Nephron (organoid): ENCODE measurements at regions not wholly inside any gene's neighbourhood (a gene's known extent, or its start where the extent isn't known, plus 50 kb on each side); places are given as distances from the start of the nearest gene placed in this dataset.
"Not testable (repeated sequence)": the region's sequence is repeated elsewhere in the genome, so short reads cannot be mapped to it uniquely, and the experiment has no call there.

ENCODE experiments used
- H3K27ac Mint-ChIP-seq, 3 experiments: 2 replicates each; pipeline ENCODE4 v1.8.0; 2020; ENCODE audit warnings: mixed read lengths in 3 of 3, mild to moderate bottlenecking in 2 of 3, moderate library complexity in 1 of 3
- H3K27me3 Mint-ChIP-seq: 2 replicates; pipeline ENCODE4 v1.8.0; 2021; ENCODE audit warnings: low read depth, mild to moderate bottlenecking, moderate library complexity, mixed read lengths
- H3K36me3 Mint-ChIP-seq: 2 replicates; pipeline ENCODE4 v1.8.0; 2020; ENCODE audit warnings: low read depth, mixed read lengths
- H3K4me1 Mint-ChIP-seq: 2 replicates; pipeline ENCODE4 v1.8.0; 2020; ENCODE audit warnings: mixed read lengths
- H3K4me3 Mint-ChIP-seq, 3 experiments: 2 replicates each; pipeline ENCODE4 v1.8.0; 2020; ENCODE audit warnings: mild to moderate bottlenecking in 3 of 3, mixed read lengths in 3 of 3, moderate library complexity in 2 of 3
- H3K9me3 Mint-ChIP-seq: 2 replicates; pipeline ENCODE4 v1.8.0; 2020; ENCODE audit warnings: mixed read lengths
- TF ChIP-seq, protein P1 (sequence below), 3 experiments: fragments of 200-600 bp; sonication (generic); IDR thresholded peaks; one replicate each; pipeline ENCODE4 v1.5.0; 2021; ENCODE audit warnings: antibody characterized with exemption in 3 of 3; ENCODE audit not compliant: unreplicated experiment in 3 of 3

DNA sequence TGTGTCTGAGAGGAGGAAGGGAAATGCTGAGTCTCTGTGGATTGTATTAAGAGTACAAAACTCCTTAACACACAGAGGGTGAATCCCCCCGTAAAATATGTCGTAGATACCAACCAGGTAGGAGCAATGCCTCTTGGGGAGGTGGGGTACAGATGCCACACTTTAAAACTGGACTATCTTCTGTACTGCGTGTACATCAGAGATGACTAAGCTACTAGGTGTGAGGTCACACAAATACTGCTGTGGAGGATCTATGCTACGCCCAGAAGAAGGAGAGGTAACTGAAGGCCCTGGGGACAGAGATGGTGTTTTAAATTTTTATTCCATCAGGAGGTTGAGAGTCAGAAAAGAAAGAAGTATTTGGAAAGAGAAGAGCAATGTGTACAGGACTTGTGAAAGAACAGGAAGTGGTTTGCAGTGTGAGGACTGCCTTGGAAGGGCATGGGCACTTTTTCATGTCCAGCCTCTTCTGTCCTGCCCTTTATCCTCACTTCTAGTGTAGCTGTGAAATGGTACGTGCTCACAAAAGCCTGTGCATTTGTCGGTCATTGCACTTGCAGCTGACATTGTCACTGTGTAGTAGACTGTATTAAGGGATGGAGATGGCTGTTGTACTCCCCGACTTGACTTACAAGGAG is 287.8 kb upstream of the CHRM3 start:
- Mint-ChIP-seq H3K27ac (no peak overlapping the region), H3K9me3 (no peaks in the 10 kb centered on the region), H3K36me3 (no peaks in the 10 kb centered on the region), H3K4me1 (no peaks in the 10 kb centered on the region), H3K27me3 (no peaks in the 10 kb centered on the region), H3K4me3 (no peak overlapping the region)
- TF ChIP-seq, protein P1, sequence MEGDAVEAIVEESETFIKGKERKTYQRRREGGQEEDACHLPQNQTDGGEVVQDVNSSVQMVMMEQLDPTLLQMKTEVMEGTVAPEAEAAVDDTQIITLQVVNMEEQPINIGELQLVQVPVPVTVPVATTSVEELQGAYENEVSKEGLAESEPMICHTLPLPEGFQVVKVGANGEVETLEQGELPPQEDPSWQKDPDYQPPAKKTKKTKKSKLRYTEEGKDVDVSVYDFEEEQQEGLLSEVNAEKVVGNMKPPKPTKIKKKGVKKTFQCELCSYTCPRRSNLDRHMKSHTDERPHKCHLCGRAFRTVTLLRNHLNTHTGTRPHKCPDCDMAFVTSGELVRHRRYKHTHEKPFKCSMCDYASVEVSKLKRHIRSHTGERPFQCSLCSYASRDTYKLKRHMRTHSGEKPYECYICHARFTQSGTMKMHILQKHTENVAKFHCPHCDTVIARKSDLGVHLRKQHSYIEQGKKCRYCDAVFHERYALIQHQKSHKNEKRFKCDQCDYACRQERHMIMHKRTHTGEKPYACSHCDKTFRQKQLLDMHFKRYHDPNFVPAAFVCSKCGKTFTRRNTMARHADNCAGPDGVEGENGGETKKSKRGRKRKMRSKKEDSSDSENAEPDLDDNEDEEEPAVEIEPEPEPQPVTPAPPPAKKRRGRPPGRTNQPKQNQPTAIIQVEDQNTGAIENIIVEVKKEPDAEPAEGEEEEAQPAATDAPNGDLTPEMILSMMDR (IDR thresholded peaks at IDR 0.05; ENCODE audit: unreplicated experiment in 3 of 3) = no peak

DNA sequence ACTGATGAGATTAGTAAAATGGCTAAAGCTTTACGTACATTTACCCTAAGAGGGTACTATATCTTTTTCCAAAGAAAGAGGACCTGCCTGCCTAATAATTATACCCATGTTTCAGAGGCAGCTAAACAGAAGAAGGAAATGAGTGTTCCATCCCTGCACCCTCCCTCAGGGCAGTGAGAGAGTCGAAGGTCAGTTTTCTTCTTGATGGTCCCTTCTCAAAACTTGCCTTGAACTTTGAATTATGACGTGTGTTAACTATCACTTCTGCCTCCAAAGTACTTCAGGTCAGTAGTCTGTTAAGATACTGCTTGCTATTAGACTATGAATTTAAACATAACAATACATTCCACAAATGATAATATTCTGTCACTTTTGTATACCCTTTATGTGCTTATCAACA is 294.8 kb upstream of the CHRM3 start:
- H3K27me3 Mint-ChIP-seq = no peaks in the 10 kb centered on the region
- no peak overlapping the region for H3K27ac Mint-ChIP-seq
- H3K4me1 Mint-ChIP-seq = no peaks in the 10 kb centered on the region
- TF ChIP-seq, protein P1 (IDR thresholded peaks at IDR 0.05; ENCODE audit: unreplicated experiment in 3 of 3) = no peak
- H3K36me3 Mint-ChIP-seq = no peaks in the 10 kb centered on the region
- H3K9me3 Mint-ChIP-seq = no peaks in the 10 kb centered on the region
- H3K4me3 Mint-ChIP-seq = no peak overlapping the region

DNA sequence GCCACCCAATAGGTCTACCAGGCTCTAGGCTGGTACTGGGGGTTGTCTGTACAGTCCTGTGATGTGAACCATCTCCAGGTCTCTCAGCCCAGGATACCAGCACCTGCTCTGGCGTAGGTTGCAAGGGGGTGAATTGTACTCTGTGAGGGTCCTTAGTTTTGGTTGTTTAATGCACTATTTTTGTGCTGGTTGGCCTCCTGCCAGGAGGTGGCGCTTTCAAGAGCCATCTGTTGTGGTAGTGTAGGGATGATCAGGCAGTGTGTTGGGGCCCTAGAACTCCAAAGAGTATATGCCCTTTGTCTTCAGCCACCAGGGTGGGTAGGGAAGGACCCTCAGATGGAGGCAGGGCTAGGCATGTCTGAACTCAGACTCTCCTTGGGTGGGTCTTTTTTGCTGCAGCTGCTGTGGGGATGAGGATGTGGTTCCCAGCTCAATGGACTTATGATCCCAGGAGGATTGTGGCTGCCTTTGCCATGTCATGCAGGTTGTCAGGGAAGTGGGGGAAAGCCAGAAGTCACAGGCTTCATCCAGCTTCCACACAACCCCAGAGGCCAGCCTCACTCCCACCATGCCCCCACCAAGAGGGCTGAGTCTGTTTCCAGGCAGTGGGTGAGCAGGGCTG is 301.8 kb upstream of the CHRM3 start:
- TF ChIP-seq, protein P1 (IDR thresholded peaks at IDR 0.05; ENCODE audit: unreplicated experiment in 3 of 3) = no peak
- no peaks in the 10 kb centered on the region for H3K27me3 Mint-ChIP-seq
- H3K4me1 Mint-ChIP-seq = no peaks in the 10 kb centered on the region
- H3K9me3 Mint-ChIP-seq = peaks cover 20% of the 10 kb centered on the region
- no peak overlapping the region for H3K27ac Mint-ChIP-seq
- no peaks in the 10 kb centered on the region for H3K36me3 Mint-ChIP-seq
- H3K4me3 Mint-ChIP-seq = no peak overlapping the region

DNA sequence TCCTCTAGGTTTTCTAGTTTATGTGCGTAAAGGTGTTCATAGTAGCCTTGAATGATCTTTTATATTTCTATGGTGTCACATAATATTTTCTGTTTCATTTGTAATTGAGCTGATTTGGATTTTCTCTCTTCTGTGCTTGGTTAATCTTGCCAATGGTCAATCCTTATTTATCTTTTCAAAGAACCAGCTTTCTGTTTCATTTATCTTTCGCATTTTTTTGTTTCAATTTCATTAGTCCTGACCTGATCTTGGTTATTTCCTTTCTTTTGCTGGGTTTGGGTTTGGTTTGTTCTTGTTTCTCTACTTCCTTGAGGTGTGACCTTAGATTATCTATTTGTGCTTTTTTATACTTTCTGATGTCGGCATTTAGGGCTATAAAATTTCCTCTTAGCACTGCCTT is 304.4 kb upstream of the CHRM3 start:
- not testable (repeated sequence) for H3K27me3 Mint-ChIP-seq, H3K4me1 Mint-ChIP-seq, H3K4me3 Mint-ChIP-seq, H3K27ac Mint-ChIP-seq, H3K36me3 Mint-ChIP-seq
- H3K9me3 Mint-ChIP-seq = peaks cover 20% of the 10 kb centered on the region

DNA sequence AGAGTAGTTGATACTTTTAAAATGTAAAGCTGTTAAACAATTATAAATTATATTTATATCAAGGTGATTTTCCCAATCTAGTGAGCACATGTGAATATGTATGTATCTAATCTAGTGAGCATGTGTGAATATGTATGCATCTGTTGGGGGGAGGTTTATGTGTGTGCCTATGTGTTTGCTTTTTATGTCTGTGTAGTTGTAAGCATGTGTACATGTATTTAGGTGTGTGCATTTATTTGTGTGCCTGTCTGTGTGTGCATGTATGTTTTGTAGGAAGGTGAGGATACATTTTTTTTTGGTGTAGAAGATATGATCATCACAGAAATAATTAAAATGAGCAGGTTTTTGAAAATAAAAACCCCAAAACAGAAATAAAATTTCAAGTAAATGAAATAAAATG is 318.9 kb upstream of the CHRM3 start:
- H3K27me3 Mint-ChIP-seq = no peaks in the 10 kb centered on the region
- H3K36me3 Mint-ChIP-seq = no peaks in the 10 kb centered on the region
- no peaks in the 10 kb centered on the region for H3K4me1 Mint-ChIP-seq
- H3K27ac Mint-ChIP-seq = no peak overlapping the region
- TF ChIP-seq, protein P1 (IDR thresholded peaks at IDR 0.05; ENCODE audit: unreplicated experiment in 3 of 3) = no peak
- no peak overlapping the region for H3K4me3 Mint-ChIP-seq
- no peaks in the 10 kb centered on the region for H3K9me3 Mint-ChIP-seq

DNA sequence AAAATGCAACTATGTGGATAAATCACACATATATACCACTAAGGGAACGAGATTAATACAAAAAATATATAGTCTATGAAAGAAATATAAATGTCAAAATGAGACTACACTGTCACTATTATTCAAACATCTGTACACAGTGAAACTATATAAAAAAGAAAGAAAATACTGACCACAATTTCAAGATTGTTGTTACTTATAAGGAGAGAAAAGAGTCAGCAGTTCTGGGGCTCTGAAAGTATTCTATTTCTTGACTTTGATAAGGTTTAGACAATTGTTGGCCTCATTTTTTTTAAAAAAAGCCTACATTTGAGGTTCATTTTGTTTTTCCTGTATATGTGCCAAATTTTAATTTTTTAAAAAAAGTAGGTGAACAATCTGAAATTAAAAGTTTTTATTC is 319.3 kb upstream of the CHRM3 start:
- TF ChIP-seq, protein P1 (IDR thresholded peaks at IDR 0.05; ENCODE audit: unreplicated experiment in 3 of 3) = no peak
- Mint-ChIP-seq H3K9me3 (no peaks in the 10 kb centered on the region), H3K36me3 (no peaks in the 10 kb centered on the region), H3K4me1 (no peaks in the 10 kb centered on the region), H3K27me3 (no peaks in the 10 kb centered on the region), H3K27ac (no peak overlapping the region), H3K4me3 (no peak overlapping the region)
